Natural killer cell treated with Interleukin-12 subunit alpha and Interleukin-12 subunit beta and Interleukin-15 and Interleukin-18, amount 100 ng/mL, for 72 hours (primary cell): ENCODE measurements at regions not wholly inside any gene's neighbourhood (a gene's known extent, or its start where the extent isn't known, plus 50 kb on each side); places are given as distances from the start of the nearest gene placed in this dataset.

Experiments
- ATAC-seq, 2 donors: fragments of 150-1000 bp; cut with Tn5 transposase in 1 of 2; sonication (Bioruptor Pico), chemical (Tn5 transposase) in 1 of 2; 2 replicates each; pipeline ENCODE4 v1.10.0; 2021
- DNase-seq: peaks from one replicate; pipeline ENCODE4 v3.0.0; 2022; ENCODE audit warnings: low spot score
- H3K27ac Mint-ChIP-seq, 2 donors: 1 replicate in 1 of 2; 2 replicates in 1 of 2; pipeline ENCODE4 v1.8.0; 2022; ENCODE audit warnings: mixed read lengths in 2 of 2, mild to moderate bottlenecking in 1 of 2, moderate library complexity in 1 of 2
- H3K27me3 Mint-ChIP-seq, 2 donors: 1 replicate in 1 of 2; 2 replicates in 1 of 2; pipeline ENCODE4 v1.8.0; 2022; ENCODE audit warnings: mixed read lengths in 2 of 2
- H3K36me3 Mint-ChIP-seq: one replicate; pipeline ENCODE4 v1.8.0; 2022; ENCODE audit warnings: mixed read lengths
- H3K4me1 Mint-ChIP-seq, 2 donors: 1 replicate in 1 of 2; 2 replicates in 1 of 2; pipeline ENCODE4 v1.8.0; 2022; ENCODE audit warnings: low read depth in 2 of 2, mixed read lengths in 2 of 2, mild to moderate bottlenecking in 1 of 2
- H3K4me3 Mint-ChIP-seq: one replicate; pipeline ENCODE4 v1.8.0; 2022; ENCODE audit warnings: mixed read lengths
- H3K9me3 Mint-ChIP-seq: 2 replicates; pipeline ENCODE4 v1.8.0; 2022; ENCODE audit warnings: mixed read lengths

DNA sequence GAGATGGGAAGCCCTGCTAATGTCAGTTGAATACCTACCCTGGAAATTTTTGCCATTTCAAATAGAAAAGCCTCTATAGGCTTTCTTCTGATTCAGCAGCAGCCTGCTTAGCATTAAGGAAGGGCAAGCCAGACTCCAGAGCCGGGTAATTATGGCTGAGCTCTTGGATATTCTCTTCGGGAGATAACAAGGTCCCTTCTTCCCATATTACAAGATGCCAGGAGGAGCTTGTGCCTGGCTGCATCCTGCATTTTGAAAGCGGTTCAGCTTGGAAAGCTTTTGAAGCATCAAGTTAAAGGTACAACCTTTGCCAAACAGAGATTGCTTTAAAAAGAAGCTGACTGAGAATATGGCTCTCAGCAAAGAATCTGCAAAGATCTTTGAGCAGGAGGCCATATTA, 399.6 kb upstream of the RPS6KA3 start:
- ATAC-seq: no peak
- Mint-ChIP-seq H3K4me1 (no peaks in the 10 kb centered on the region), H3K4me3 (no peak overlapping the region)

DNA sequence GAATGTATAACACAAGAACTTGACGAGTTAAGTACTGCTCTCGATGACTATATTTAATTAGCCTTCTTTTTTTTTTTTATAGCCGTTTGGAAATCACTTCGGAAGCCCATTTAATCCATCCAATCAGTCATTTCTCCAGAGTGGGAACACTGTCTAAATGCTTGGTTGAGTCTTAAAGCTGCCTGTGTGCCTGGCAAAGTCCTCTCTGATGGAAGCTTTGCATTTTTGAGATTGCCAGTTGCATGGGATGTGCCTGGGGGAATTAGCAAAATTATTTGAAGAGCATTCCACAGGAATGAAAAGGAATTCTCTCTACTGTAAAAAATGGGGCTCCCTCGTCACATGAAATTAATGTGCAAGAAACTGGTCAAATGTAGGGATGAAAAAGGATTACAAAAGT, 398.8 kb upstream of the RPS6KA3 start:
- Mint-ChIP-seq H3K4me3 (no peak overlapping the region), H3K27me3 (peaks cover 0 to 7% of the 10 kb centered on the region in 2 donors), H3K27ac (no peak overlapping the region), H3K36me3 (no peaks in the 10 kb centered on the region), H3K4me1 (no peaks in the 10 kb centered on the region), H3K9me3 (peaks cover 4% of the 10 kb centered on the region)
- DNase-seq: no peak
- no peak for ATAC-seq

More for the DNA sequence above, 399.6 kb upstream of the RPS6KA3 start:
- peaks cover 0 to 7% of the 10 kb centered on the region in 2 donors for H3K27me3 Mint-ChIP-seq
- H3K27ac Mint-ChIP-seq: no peak overlapping the region
- no peaks in the 10 kb centered on the region for H3K36me3 Mint-ChIP-seq
- peaks cover 4% of the 10 kb centered on the region for H3K9me3 Mint-ChIP-seq
- DNase-seq: no peak

DNA sequence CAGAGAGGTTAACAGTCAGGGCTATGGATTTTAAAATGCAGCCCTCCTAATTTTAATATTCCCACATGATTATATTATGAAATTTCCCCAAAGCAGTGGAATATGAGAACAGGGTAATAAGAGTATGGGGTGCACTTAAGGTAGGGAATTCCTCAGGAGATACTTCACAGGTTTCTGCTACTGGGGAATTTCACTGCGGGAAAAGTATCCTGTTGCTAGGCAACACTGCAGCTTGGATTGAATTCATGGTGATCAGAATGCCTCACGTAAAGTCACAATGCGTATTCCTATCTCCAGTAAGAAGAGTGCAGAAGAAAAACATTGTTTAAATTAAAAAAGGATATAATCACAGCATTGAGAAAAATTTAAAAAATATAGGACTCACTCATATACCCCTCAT, 398.1 kb upstream of the RPS6KA3 start:
- Mint-ChIP-seq H3K27me3 (peaks cover 0 to 5% of the 10 kb centered on the region in 2 donors), H3K4me3 (no peak overlapping the region), H3K27ac (no peak overlapping the region), H3K9me3 (peaks cover 4% of the 10 kb centered on the region), H3K36me3 (no peaks in the 10 kb centered on the region), H3K4me1 (no peaks in the 10 kb centered on the region)
- ATAC-seq (no peak), DNase-seq (no peak)

- H3K27me3 Mint-ChIP-seq: peaks cover 0 to 5% of the 10 kb centered on the region in 2 donors
These were observed 397.4 kb upstream of the RPS6KA3 start for GRCh38 chrX:20664131-20664530.

DNA sequence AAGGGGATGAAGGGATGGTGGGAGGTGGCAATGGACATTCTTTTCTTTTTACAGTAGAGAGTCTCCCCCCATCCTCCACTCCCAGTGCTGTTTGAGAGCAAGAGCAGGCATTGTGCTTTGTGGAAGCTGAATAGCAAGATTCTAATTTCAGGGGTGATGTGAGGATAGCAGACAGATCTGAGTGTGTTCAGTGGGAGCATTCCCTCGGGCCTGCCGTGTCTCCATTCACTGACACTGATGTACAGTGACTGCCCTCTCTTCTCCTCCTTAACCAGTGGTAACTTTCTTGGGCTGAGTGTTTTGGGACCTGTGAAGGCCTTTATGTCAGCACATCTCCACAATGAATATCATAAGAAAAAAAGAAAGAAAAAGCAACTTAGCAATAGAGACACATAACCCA, 396.6 kb upstream of the RPS6KA3 start:
- H3K4me3 Mint-ChIP-seq: no peak overlapping the region
- ATAC-seq (no peak), DNase-seq (no peak)
- peaks cover 4% of the 10 kb centered on the region for H3K9me3 Mint-ChIP-seq
- H3K27me3 Mint-ChIP-seq: peaks cover 0 to 5% of the 10 kb centered on the region in 2 donors
- no peak overlapping the region for H3K27ac Mint-ChIP-seq
- no peaks in the 10 kb centered on the region for H3K4me1 Mint-ChIP-seq
- no peaks in the 10 kb centered on the region for H3K36me3 Mint-ChIP-seq

More at GRCh38 chrX:20664131-20664530, 397.4 kb upstream of the RPS6KA3 start:
- Mint-ChIP-seq H3K4me3 (no peak overlapping the region), H3K36me3 (no peaks in the 10 kb centered on the region), H3K9me3 (peaks cover 4% of the 10 kb centered on the region), H3K4me1 (no peaks in the 10 kb centered on the region), H3K27ac (no peak overlapping the region)
- ATAC-seq (no peak), DNase-seq (no peak)

GRCh38 chrX:20656721-20657120, 390.0 kb upstream of the RPS6KA3 start:
- Mint-ChIP-seq H3K27ac (no peak overlapping the region), H3K27me3 (no peaks in the 10 kb centered on the region), H3K4me3 (no peak overlapping the region), H3K9me3 (peaks cover 2% of the 10 kb centered on the region), H3K4me1 (no peaks in the 10 kb centered on the region), H3K36me3 (no peaks in the 10 kb centered on the region)
- ATAC-seq (no peak), DNase-seq (no peak)

DNA sequence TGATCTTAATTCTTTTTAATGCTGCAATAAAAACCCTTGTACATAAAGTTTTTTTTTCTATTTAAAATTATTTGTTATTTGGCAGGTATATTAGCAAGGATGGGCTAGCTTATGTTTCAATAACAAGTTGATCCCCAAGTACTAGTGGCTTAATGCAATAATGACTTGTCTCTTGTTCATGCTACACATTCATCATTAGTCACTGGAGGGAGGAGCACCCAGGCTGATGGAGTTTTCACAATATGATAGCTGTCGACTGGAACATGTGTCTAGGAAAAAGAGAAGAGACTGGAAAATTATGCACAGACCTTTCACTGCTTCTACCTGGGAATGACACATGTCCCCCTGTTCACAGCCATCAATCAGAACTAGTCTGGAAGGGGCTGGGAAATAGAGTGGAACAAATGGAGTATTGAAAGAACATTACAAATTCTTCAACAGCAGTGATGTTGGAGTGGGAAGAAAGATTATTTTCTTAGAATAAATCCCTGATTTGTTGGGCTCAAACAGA, 387.9 kb upstream of the RPS6KA3 start:
- Mint-ChIP-seq H3K4me1 (no peaks in the 10 kb centered on the region), H3K36me3 (no peaks in the 10 kb centered on the region), H3K4me3 (no peak overlapping the region), H3K27me3 (no peaks in the 10 kb centered on the region), H3K27ac (no peak overlapping the region), H3K9me3 (no peaks in the 10 kb centered on the region)
- ATAC-seq (no peak), DNase-seq (no peak)

GRCh38 chrX:20653070-20653469, 386.4 kb upstream of the RPS6KA3 start:
- ATAC-seq (no peak), DNase-seq (no peak)
- Mint-ChIP-seq H3K4me3 (no peak overlapping the region), H3K9me3 (peaks cover 3% of the 10 kb centered on the region), H3K27me3 (no peaks in the 10 kb centered on the region), H3K36me3 (no peaks in the 10 kb centered on the region), H3K27ac (no peak overlapping the region), H3K4me1 (no peaks in the 10 kb centered on the region)

DNA sequence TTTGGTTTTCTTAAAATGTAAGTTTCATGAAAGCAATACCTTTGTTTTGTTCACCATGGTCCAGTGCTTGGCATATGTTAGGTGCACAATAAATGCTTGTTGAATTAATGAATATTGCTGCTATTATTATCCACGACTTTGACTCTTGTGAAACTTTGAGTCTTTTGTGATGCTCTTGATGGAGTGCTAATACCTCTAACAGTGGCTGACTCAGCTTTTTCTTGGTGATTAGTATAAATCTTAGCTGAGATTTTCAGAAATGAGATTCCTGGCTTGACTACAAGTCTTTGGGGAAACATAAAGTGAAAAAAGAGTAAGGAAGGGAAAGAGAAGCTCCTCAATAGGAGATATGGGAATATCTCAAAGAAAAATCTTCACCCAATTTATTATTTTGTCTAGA, 375.2 kb upstream of the RPS6KA3 start:
- no peak for ATAC-seq
- H3K9me3 Mint-ChIP-seq: peaks cover 7% of the 10 kb centered on the region
- no peak overlapping the region for H3K4me3 Mint-ChIP-seq
- peaks cover 0 to 10% of the 10 kb centered on the region in 2 donors for H3K27me3 Mint-ChIP-seq
- H3K4me1 Mint-ChIP-seq: no peaks in the 10 kb centered on the region
- no peaks in the 10 kb centered on the region for H3K36me3 Mint-ChIP-seq
- no peak overlapping the region for H3K27ac Mint-ChIP-seq
- DNase-seq: no peak

DNA sequence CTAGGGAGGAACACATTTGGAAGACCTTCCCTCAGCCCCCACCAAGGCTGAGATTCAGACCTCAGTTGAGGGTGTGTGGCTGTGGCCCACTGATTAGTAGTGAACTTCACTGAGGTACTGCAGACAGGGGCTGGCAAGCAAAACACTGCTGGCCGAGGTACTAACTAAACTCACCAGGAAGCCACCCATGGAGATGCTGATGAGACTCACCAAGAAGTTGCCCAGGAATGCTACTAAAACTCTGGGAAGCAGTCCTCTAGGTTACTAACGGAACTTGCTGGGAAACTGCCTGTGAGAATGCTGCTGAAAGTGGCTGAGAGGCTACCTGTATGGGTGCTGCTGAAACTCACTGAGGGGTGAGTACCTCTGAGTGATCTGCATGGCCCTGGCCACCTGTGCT, 372.4 kb upstream of the RPS6KA3 start:
- Mint-ChIP-seq H3K27ac (no peak overlapping the region), H3K36me3 (no peaks in the 10 kb centered on the region), H3K4me3 (no peak overlapping the region), H3K27me3 (peaks cover 0 to 10% of the 10 kb centered on the region in 2 donors), H3K4me1 (no peaks in the 10 kb centered on the region), H3K9me3 (peaks cover 12% of the 10 kb centered on the region)
- DNase-seq (no peak), ATAC-seq (no peak)

DNA sequence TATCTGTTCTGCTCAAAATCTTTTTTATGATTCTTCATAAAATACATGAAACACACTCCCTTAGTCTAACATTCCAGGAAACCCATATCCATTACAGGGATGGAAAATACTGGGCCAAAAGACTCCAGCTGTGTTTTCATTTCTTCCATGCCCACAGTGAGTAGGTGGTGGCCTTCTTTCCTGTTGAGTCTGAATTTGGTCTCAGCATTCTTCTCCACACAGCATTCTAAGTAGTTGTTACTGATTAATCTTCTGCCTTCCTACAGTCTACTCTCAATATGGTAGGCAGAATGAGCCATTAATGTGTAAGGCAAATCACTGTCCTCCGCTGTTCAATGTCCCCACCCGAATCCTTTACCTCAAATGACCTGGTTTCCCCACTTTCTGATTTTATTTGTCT, 370.6 kb upstream of the RPS6KA3 start:
- no peak overlapping the region for H3K27ac Mint-ChIP-seq
- H3K9me3 Mint-ChIP-seq: peaks cover 12% of the 10 kb centered on the region
- peaks cover 0 to 10% of the 10 kb centered on the region in 2 donors for H3K27me3 Mint-ChIP-seq
- no peak overlapping the region for H3K4me3 Mint-ChIP-seq
- ATAC-seq (no peak), DNase-seq (no peak)
- no peaks in the 10 kb centered on the region for H3K4me1 Mint-ChIP-seq
- H3K36me3 Mint-ChIP-seq: no peaks in the 10 kb centered on the region

GRCh38 chrX:20633451-20633850, 366.7 kb upstream of the RPS6KA3 start:
- H3K27me3 Mint-ChIP-seq: peaks cover 0 to 10% of the 10 kb centered on the region in 2 donors
- DNase-seq (no peak), ATAC-seq (no peak)
- no peak overlapping the region for H3K4me3 Mint-ChIP-seq
- peaks cover 7% of the 10 kb centered on the region for H3K9me3 Mint-ChIP-seq
- no peaks in the 10 kb centered on the region for H3K4me1 Mint-ChIP-seq
- H3K27ac Mint-ChIP-seq: no peak overlapping the region
- no peaks in the 10 kb centered on the region for H3K36me3 Mint-ChIP-seq

GRCh38 chrX:20623448-20623847, 356.7 kb upstream of the RPS6KA3 start:
- Mint-ChIP-seq H3K27me3 (peaks cover 12 to 18% of the 10 kb centered on the region in 2 donors), H3K36me3 (no peaks in the 10 kb centered on the region), H3K4me3 (no peak overlapping the region), H3K4me1 (no peaks in the 10 kb centered on the region), H3K9me3 (no peaks in the 10 kb centered on the region), H3K27ac (no peak overlapping the region)
- no peak for ATAC-seq
- DNase-seq: no peak

- Mint-ChIP-seq H3K4me3 (no peak overlapping the region), H3K9me3 (peaks cover 4% of the 10 kb centered on the region), H3K4me1 (no peaks in the 10 kb centered on the region), H3K27me3 (peaks cover under 1 to 5% of the 10 kb centered on the region in 2 donors), H3K36me3 (no peaks in the 10 kb centered on the region), H3K27ac (no peak overlapping the region)
- DNase-seq (no peak), ATAC-seq (no peak)
These were observed 353.6 kb upstream of the RPS6KA3 start for GRCh38 chrX:20620306-20620705.

GRCh38 chrX:20609916-20610415, 343.3 kb upstream of the RPS6KA3 start:
- no peak for DNase-seq
- no peak overlapping the region for H3K4me3 Mint-ChIP-seq
- H3K27me3 Mint-ChIP-seq: peaks cover 16 to 29% of the 10 kb centered on the region in 2 donors
- no peak overlapping the region for H3K27ac Mint-ChIP-seq
- no peak for ATAC-seq
- H3K9me3 Mint-ChIP-seq: peaks cover 4% of the 10 kb centered on the region
- no peaks in the 10 kb centered on the region for H3K36me3 Mint-ChIP-seq
- H3K4me1 Mint-ChIP-seq: no peaks in the 10 kb centered on the region
